Fibroblast of lung (primary cell): ENCODE measurements at regions not wholly inside any gene's neighbourhood (a gene's known extent, or its start where the extent isn't known, plus 50 kb on each side); places are given as distances from the start of the nearest gene placed in this dataset.

Experiments used
- DNase-seq, 2 donors: peaks; one replicate each; pipeline versions ENCODE4 v3.0.0 to v3.0.0-alpha.2; 2010; ENCODE audit warnings: low read depth in 2 of 2
- H2AFZ ChIP-seq: 2 replicates; pipeline ENCODE4 v1.5.1; 2012; ENCODE audit warnings: low read length, control low read depth, inconsistent platforms
- H3K27ac ChIP-seq: 2 replicates; pipeline ENCODE4 v1.5.1; 2011; ENCODE audit warnings: low read length, control low read depth; ENCODE audit not compliant: insufficient read depth
- H3K27me3 ChIP-seq: 2 replicates; pipeline ENCODE4 v1.5.1; 2011; ENCODE audit warnings: mild to moderate bottlenecking, low read length; ENCODE audit not compliant: control insufficient read depth, insufficient read depth
- H3K36me3 ChIP-seq: 2 replicates; pipeline ENCODE4 v1.5.1; 2011; ENCODE audit warnings: low read length; ENCODE audit not compliant: control insufficient read depth, insufficient read depth
- H3K4me1 ChIP-seq: 2 replicates; pipeline ENCODE4 v1.5.1; 2011; ENCODE audit warnings: low read length; ENCODE audit not compliant: control insufficient read depth, insufficient read depth; ENCODE audit errors: extremely low read depth
- H3K4me2 ChIP-seq: 2 replicates; pipeline ENCODE4 v1.5.1; 2011; ENCODE audit warnings: low read length, control low read depth; ENCODE audit not compliant: insufficient read depth; ENCODE audit errors: extremely low read depth
- H3K4me3 ChIP-seq, 4 experiments: fragments of 200-600 bp in 1 of 4; sonication (generic) in 1 of 4; replicated peaks in 1 of 4; 2 replicates each; pipeline ENCODE4 v1.5.1; 2011 to 2016; ENCODE audit warnings: low read length in 4 of 4, low read depth in 3 of 4, mild to moderate bottlenecking in 3 of 4, control low read depth in 2 of 4, inconsistent platforms in 1 of 4, mixed read lengths in 1 of 4; ENCODE audit not compliant: insufficient read depth in 1 of 4; ENCODE audit errors: control extremely low read depth in 1 of 4
- H3K79me2 ChIP-seq: 2 replicates; pipeline ENCODE4 v1.5.1; 2012; ENCODE audit warnings: mild to moderate bottlenecking, low read length, inconsistent platforms; ENCODE audit not compliant: control insufficient read depth, insufficient read depth
- H3K9ac ChIP-seq: 2 replicates; pipeline ENCODE4 v1.5.1; 2011; ENCODE audit warnings: mild to moderate bottlenecking, low read length, control low read depth; ENCODE audit not compliant: insufficient read depth
- H3K9me3 ChIP-seq: 2 replicates; pipeline ENCODE4 v1.5.1; 2012; ENCODE audit warnings: low read depth, low read length; ENCODE audit not compliant: control insufficient read depth, insufficient read depth
- H4K20me1 ChIP-seq: 2 replicates; pipeline ENCODE4 v1.5.1; 2011; ENCODE audit warnings: low read length; ENCODE audit not compliant: control insufficient read depth, insufficient read depth; ENCODE audit errors: extremely low read depth
- CTCF ChIP-seq, 2 donors: IDR thresholded peaks in 1 of 2; conservative IDR thresholded peaks in 1 of 2; 1 replicate in 1 of 2; 2 replicates in 1 of 2; pipeline ENCODE4 v1.5.1; 2011 to 2012; ENCODE audit warnings: low read length in 2 of 2, control low read depth in 1 of 2, inconsistent platforms in 1 of 2, low read depth in 1 of 2, mild to moderate bottlenecking in 1 of 2
- EZH2 ChIP-seq: IDR thresholded peaks from 2 replicates; pipeline ENCODE4 v1.5.1; 2012; ENCODE audit warnings: low read length, control low read depth, mild to moderate bottlenecking; ENCODE audit errors: missing control alignments

GRCh38 chr6:151671195-151671594, 136.3 kb upstream of the ESR1 start:
- Histone ChIP-seq H3K9ac (no peak overlapping the region), H3K4me2 (no peak overlapping the region), H2AFZ (no peak overlapping the region), H3K4me1 (no peaks in the 10 kb centered on the region), H3K9me3 (no peaks in the 10 kb centered on the region), H4K20me1 (no peaks in the 10 kb centered on the region), H3K27me3 (no peaks in the 10 kb centered on the region), H3K27ac (no peak overlapping the region), H3K79me2 (no peaks in the 10 kb centered on the region), H3K4me3 (no peak overlapping the region), H3K36me3 (no peaks in the 10 kb centered on the region)
- TF ChIP-seq CTCF (conservative IDR thresholded peaks at IDR 0.05 in 1 of 2, IDR thresholded peaks at IDR 0.05 in 1 of 2; ENCODE audit: low read depth in 1 of 2, low read length in 2 of 2) (no peak), EZH2 (no peak)
- DNase-seq, result no peak

- no peaks in the 10 kb centered on the region for H3K36me3 ChIP-seq
- no peaks in the 10 kb centered on the region for H3K79me2 ChIP-seq
- H2AFZ ChIP-seq, result no peak overlapping the region
- no peak for TF ChIP-seq EZH2
- no peak for TF ChIP-seq CTCF (conservative IDR thresholded peaks at IDR 0.05 in 1 of 2, IDR thresholded peaks at IDR 0.05 in 1 of 2; ENCODE audit: low read depth in 1 of 2, low read length in 2 of 2)
- H3K4me2 ChIP-seq, result no peak overlapping the region
- no peaks in the 10 kb centered on the region for H3K27me3 ChIP-seq
- no peaks in the 10 kb centered on the region for H3K9me3 ChIP-seq
- no peak for DNase-seq
- no peak overlapping the region for H3K27ac ChIP-seq
- no peak overlapping the region for H3K9ac ChIP-seq
- no peaks in the 10 kb centered on the region for H4K20me1 ChIP-seq
- H3K4me1 ChIP-seq, result no peaks in the 10 kb centered on the region
- no peak overlapping the region for H3K4me3 ChIP-seq
Observed at GRCh38 chr6:151674578-151674977, 132.9 kb upstream of the ESR1 start.

- no peaks in the 10 kb centered on the region for H3K4me1 ChIP-seq
- no peak overlapping the region for H2AFZ ChIP-seq
- no peaks in the 10 kb centered on the region for H3K27me3 ChIP-seq
- no peaks in the 10 kb centered on the region for H4K20me1 ChIP-seq
- H3K4me3 ChIP-seq, result no peak overlapping the region
- no peak overlapping the region for H3K4me2 ChIP-seq
- peak; percentile 4 to 17 for DNase-seq
- no peaks in the 10 kb centered on the region for H3K36me3 ChIP-seq
- no peak overlapping the region for H3K27ac ChIP-seq
- no peak for TF ChIP-seq EZH2
- TF ChIP-seq CTCF (conservative IDR thresholded peaks at IDR 0.05 in 1 of 2, IDR thresholded peaks at IDR 0.05 in 1 of 2; ENCODE audit: low read depth in 1 of 2, low read length in 2 of 2), result peak; percentile 67 to 78
- no peak overlapping the region for H3K9ac ChIP-seq
- H3K79me2 ChIP-seq, result no peaks in the 10 kb centered on the region
- no peaks in the 10 kb centered on the region for H3K9me3 ChIP-seq
Observed at GRCh38 chr6:151675746-151676459, 131.6 kb upstream of the ESR1 start.
